SK-N-SH (cell line): ENCODE measurements at regions not wholly inside any gene's neighbourhood (a gene's known extent, or its start where the extent isn't known, plus 50 kb on each side); places are given as distances from the start of the nearest gene placed in this dataset.

ENCODE experiments used
- CHD2 ChIP-seq: fragments of 150-350 bp; IDR thresholded peaks from 2 replicates; pipeline ENCODE4 v1.6.1; 2018; ENCODE audit warnings: low read length; ENCODE audit not compliant: partially characterized antibody
- CTCF ChIP-seq: fragments of 200-600 bp; sonication (generic); IDR thresholded peaks from 2 replicates; pipeline ENCODE4 v1.6.1; 2017; ENCODE audit warnings: antibody characterized with exemption, mild to moderate bottlenecking, moderate library complexity
- EZH2phosphoT487 ChIP-seq: fragments of 200-600 bp; sonication (generic); IDR thresholded peaks from 2 replicates; pipeline ENCODE4 v1.6.1; 2017; ENCODE audit warnings: low read depth, mixed run types, mild to moderate bottlenecking, antibody characterized with exemption, moderate library complexity, borderline replicate concordance
- RXRA ChIP-seq: IDR thresholded peaks from 2 replicates; pipeline ENCODE4 v1.4.0; 2012; ENCODE audit warnings: low read depth, mild to moderate bottlenecking, borderline replicate concordance
- SIN3A ChIP-seq: IDR thresholded peaks from 2 replicates; pipeline ENCODE4 v1.6.1; 2012; ENCODE audit warnings: low read depth, mild to moderate bottlenecking, low read length, moderate library complexity, borderline replicate concordance
- TAF1 ChIP-seq: IDR thresholded peaks from 2 replicates; pipeline ENCODE4 v1.6.1; 2012; ENCODE audit warnings: low read depth, mild to moderate bottlenecking, low read length, moderate library complexity, borderline replicate concordance
- TF ChIP-seq, protein P1 (sequence below): fragments of 150-350 bp; IDR thresholded peaks from 2 replicates; pipeline ENCODE4 v1.6.1; 2017; ENCODE audit warnings: antibody characterized with exemption, low read length, low read depth, borderline replicate concordance
- TF ChIP-seq, protein P2 (sequence below): IDR thresholded peaks from 2 replicates; pipeline ENCODE4 v1.4.0; 2012; ENCODE audit warnings: low read depth, borderline replicate concordance

GRCh38 chr11:43035086-43035485 lies 276.7 kb upstream of the API5 start:
- TF ChIP-seq CTCF = no peak
- no peak for TF ChIP-seq RXRA
- TF ChIP-seq SIN3A = no peak
- no peak for TF ChIP-seq CHD2
- TF ChIP-seq, protein P1, sequence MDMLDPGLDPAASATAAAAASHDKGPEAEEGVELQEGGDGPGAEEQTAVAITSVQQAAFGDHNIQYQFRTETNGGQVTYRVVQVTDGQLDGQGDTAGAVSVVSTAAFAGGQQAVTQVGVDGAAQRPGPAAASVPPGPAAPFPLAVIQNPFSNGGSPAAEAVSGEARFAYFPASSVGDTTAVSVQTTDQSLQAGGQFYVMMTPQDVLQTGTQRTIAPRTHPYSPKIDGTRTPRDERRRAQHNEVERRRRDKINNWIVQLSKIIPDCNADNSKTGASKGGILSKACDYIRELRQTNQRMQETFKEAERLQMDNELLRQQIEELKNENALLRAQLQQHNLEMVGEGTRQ = no peak
- TF ChIP-seq, protein P2, sequence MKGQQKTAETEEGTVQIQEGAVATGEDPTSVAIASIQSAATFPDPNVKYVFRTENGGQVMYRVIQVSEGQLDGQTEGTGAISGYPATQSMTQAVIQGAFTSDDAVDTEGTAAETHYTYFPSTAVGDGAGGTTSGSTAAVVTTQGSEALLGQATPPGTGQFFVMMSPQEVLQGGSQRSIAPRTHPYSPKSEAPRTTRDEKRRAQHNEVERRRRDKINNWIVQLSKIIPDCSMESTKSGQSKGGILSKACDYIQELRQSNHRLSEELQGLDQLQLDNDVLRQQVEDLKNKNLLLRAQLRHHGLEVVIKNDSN = no peak
- no peak for TF ChIP-seq TAF1
- no peak for TF ChIP-seq EZH2phosphoT487
